Keratinocyte (primary cell): ENCODE measurements at regions not wholly inside any gene's neighbourhood (a gene's known extent, or its start where the extent isn't known, plus 50 kb on each side); places are given as distances from the start of the nearest gene placed in this dataset.

Experiments used
- DNase-seq: peaks from one replicate; pipeline ENCODE4 v3.0.0-alpha.2; 2011; ENCODE audit warnings: low read depth, missing footprints, low spot score
- FAIRE-seq: peaks from 2 replicates; lab custom pipeline; 2011; peaks lifted over from hg19 to GRCh38; lab: Jason Lieb, UNC
- H2AFZ ChIP-seq: 2 replicates; pipeline ENCODE4 v1.6.0; 2012; ENCODE audit warnings: low read length, control low read depth, inconsistent platforms; ENCODE audit not compliant: control insufficient read depth
- H3K27ac ChIP-seq: 2 replicates; pipeline ENCODE4 v1.5.1; 2011; ENCODE audit warnings: low read length; ENCODE audit not compliant: control insufficient read depth, insufficient read depth
- H3K27me3 ChIP-seq: 3 replicates; pipeline ENCODE4 v1.6.0; 2011; ENCODE audit warnings: low read length; ENCODE audit not compliant: control insufficient read depth, insufficient read depth; ENCODE audit errors: extremely low read depth
- H3K36me3 ChIP-seq, 2 experiments: 2 replicates in 1 of 2; 3 replicates in 1 of 2; pipeline ENCODE4 v1.5.1; 2011; ENCODE audit warnings: low read length in 2 of 2, mild to moderate bottlenecking in 1 of 2; ENCODE audit not compliant: control insufficient read depth in 2 of 2, insufficient read depth in 2 of 2; ENCODE audit errors: extremely low read depth in 1 of 2
- H3K4me1 ChIP-seq: 3 replicates; pipeline ENCODE4 v1.5.1; 2011; ENCODE audit warnings: low read length; ENCODE audit not compliant: control insufficient read depth, insufficient read depth; ENCODE audit errors: extremely low read depth
- H3K4me2 ChIP-seq: 3 replicates; pipeline ENCODE4 v1.6.0; 2011; ENCODE audit warnings: low read depth, low read length; ENCODE audit not compliant: control insufficient read depth, insufficient read depth; ENCODE audit errors: extremely low read depth
- H3K4me3 ChIP-seq, 3 experiments: fragments of 200-600 bp in 1 of 3; sonication (generic) in 1 of 3; 2 replicates in 2 of 3; 3 replicates in 1 of 3; pipeline ENCODE4 v1.5.1; 2011 to 2016; ENCODE audit warnings: low read length in 3 of 3, mild to moderate bottlenecking in 3 of 3, control low read depth in 2 of 3, inconsistent platforms in 1 of 3, low read depth in 1 of 3, mixed read lengths in 1 of 3, mixed run types in 1 of 3, moderate library complexity in 1 of 3; ENCODE audit not compliant: control insufficient read depth in 2 of 3, insufficient read depth in 2 of 3; ENCODE audit errors: extremely low read depth in 1 of 3
- H3K79me2 ChIP-seq: 2 replicates; pipeline ENCODE4 v1.6.0; 2012; ENCODE audit warnings: low read length; ENCODE audit not compliant: control insufficient read depth, insufficient read depth
- H3K9ac ChIP-seq: 3 replicates; pipeline ENCODE4 v1.6.0; 2011; ENCODE audit warnings: low read length; ENCODE audit not compliant: control insufficient read depth, insufficient read depth; ENCODE audit errors: extremely low read depth
- H3K9me1 ChIP-seq: 3 replicates; pipeline ENCODE4 v1.6.0; 2011; ENCODE audit warnings: low read length; ENCODE audit not compliant: control insufficient read depth, insufficient read depth; ENCODE audit errors: extremely low read depth
- H3K9me3 ChIP-seq: 2 replicates; pipeline ENCODE4 v1.5.1; 2012; ENCODE audit warnings: low read depth, low read length; ENCODE audit not compliant: control insufficient read depth
- H4K20me1 ChIP-seq: 3 replicates; pipeline ENCODE4 v1.6.0; 2011; ENCODE audit warnings: low read length; ENCODE audit not compliant: control insufficient read depth, insufficient read depth; ENCODE audit errors: extremely low read depth
- EZH2 ChIP-seq: IDR thresholded peaks from one replicate; pipeline ENCODE4 v1.6.1; 2012; ENCODE audit warnings: inconsistent platforms, mild to moderate bottlenecking, low read length, moderate library complexity
- dilution Hi-C: fragments of 300-500 bp; cut with MboI; formaldehyde crosslinking; loops from one replicate; pipeline ENCODE4 v1.7.0; 2020; ENCODE audit warnings: low sequenced_read_pairs; ENCODE audit not compliant: extremely low pct_ligation_motif_present
- TF ChIP-seq, protein P1 (sequence below), 3 experiments: IDR thresholded peaks in 1 of 3; conservative IDR thresholded peaks in 1 of 3; optimal IDR thresholded peaks in 1 of 3; 2 replicates in 2 of 3; 3 replicates in 1 of 3; pipeline versions ENCODE3 to v1.5.1; 2011; ENCODE audit warnings: low read length in 3 of 3, mild to moderate bottlenecking in 3 of 3, moderate library complexity in 2 of 3, control low read depth in 1 of 3, inconsistent platforms in 1 of 3; ENCODE audit not compliant: insufficient read depth in 2 of 3; ENCODE audit errors: extremely low read depth in 1 of 3

DNA sequence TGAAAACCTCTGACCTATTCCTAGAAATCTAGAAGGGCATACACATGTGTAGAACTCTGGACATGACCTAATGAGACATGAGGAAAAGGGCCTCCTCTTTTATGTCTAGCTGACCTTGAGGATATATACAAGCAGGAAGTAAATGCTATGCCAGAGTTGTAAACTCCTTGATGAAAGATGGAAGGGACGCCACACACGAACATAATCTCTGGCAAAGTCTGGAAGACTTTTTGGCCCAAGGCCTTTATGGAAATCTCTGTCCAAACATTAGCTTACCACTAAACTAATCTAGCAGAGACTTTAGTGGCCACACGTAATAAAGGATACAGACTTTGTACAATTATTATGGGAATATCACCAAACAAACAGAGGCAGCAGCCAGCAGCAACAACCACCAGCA lies 138.1 kb upstream of the THSD7A start:
- FAIRE-seq, result no peak
- Histone ChIP-seq H3K4me3 (no peak overlapping the region), H3K36me3 (no peaks in the 10 kb centered on the region), H3K79me2 (no peaks in the 10 kb centered on the region), H3K9me3 (no peaks in the 10 kb centered on the region), H3K4me2 (no peak overlapping the region), H3K9me1 (no peaks in the 10 kb centered on the region), H3K27me3 (no peaks in the 10 kb centered on the region), H3K9ac (no peak overlapping the region), H3K4me1 (no peaks in the 10 kb centered on the region), H4K20me1 (no peaks in the 10 kb centered on the region), H3K27ac (no peak overlapping the region), H2AFZ (no peak overlapping the region)
- dilution Hi-C loops, result no loop called here
- no peak for DNase-seq
- TF ChIP-seq, protein P1, sequence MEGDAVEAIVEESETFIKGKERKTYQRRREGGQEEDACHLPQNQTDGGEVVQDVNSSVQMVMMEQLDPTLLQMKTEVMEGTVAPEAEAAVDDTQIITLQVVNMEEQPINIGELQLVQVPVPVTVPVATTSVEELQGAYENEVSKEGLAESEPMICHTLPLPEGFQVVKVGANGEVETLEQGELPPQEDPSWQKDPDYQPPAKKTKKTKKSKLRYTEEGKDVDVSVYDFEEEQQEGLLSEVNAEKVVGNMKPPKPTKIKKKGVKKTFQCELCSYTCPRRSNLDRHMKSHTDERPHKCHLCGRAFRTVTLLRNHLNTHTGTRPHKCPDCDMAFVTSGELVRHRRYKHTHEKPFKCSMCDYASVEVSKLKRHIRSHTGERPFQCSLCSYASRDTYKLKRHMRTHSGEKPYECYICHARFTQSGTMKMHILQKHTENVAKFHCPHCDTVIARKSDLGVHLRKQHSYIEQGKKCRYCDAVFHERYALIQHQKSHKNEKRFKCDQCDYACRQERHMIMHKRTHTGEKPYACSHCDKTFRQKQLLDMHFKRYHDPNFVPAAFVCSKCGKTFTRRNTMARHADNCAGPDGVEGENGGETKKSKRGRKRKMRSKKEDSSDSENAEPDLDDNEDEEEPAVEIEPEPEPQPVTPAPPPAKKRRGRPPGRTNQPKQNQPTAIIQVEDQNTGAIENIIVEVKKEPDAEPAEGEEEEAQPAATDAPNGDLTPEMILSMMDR (optimal IDR thresholded peaks at IDR 0.05 in 1 of 3, IDR thresholded peaks at IDR 0.05 in 1 of 3, conservative IDR thresholded peaks at IDR 0.05 in 1 of 3; ENCODE audit: extremely low read depth in 1 of 3, insufficient read depth in 2 of 3, low read length in 3 of 3), result no peak
- no peak for TF ChIP-seq EZH2

DNA sequence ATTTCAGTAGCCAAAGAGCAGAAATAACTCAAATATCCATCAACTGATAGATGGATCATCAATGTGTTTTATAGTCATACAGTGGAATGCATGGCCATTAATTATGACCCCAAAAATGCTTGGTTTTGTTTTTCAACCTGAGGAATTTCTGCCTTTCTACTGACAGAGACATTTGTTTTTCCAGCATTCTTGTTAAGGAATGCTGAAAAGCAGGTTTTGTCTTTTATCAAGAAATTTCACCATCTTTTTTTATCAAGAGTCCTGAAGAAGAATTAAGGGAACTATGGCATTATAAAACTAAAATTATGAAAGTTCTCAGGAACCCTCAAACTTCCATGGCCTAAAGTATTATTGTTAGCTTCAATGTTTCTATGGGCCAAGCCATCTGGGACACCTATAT lies 153.4 kb upstream of the THSD7A start:
- Histone ChIP-seq H3K9ac (no peak overlapping the region), H3K27ac (no peak overlapping the region), H3K36me3 (no peaks in the 10 kb centered on the region), H3K27me3 (no peaks in the 10 kb centered on the region), H3K9me1 (no peaks in the 10 kb centered on the region), H4K20me1 (no peaks in the 10 kb centered on the region), H3K79me2 (no peaks in the 10 kb centered on the region), H3K4me3 (no peak overlapping the region), H3K4me2 (no peak overlapping the region), H2AFZ (no peak overlapping the region), H3K9me3 (no peaks in the 10 kb centered on the region), H3K4me1 (no peaks in the 10 kb centered on the region)
- no peak for DNase-seq
- dilution Hi-C loops, result no loop called here
- no peak for TF ChIP-seq EZH2
- TF ChIP-seq, protein P1 (optimal IDR thresholded peaks at IDR 0.05 in 1 of 3, IDR thresholded peaks at IDR 0.05 in 1 of 3, conservative IDR thresholded peaks at IDR 0.05 in 1 of 3; ENCODE audit: extremely low read depth in 1 of 3, insufficient read depth in 2 of 3, low read length in 3 of 3), result no peak
- no peak for FAIRE-seq
